ENCODE measurements at regions not wholly inside any gene's neighbourhood (a gene's known extent, or its start where the extent isn't known, plus 50 kb on each side); places are given as distances from the start of the nearest gene placed in this dataset.

DNA sequence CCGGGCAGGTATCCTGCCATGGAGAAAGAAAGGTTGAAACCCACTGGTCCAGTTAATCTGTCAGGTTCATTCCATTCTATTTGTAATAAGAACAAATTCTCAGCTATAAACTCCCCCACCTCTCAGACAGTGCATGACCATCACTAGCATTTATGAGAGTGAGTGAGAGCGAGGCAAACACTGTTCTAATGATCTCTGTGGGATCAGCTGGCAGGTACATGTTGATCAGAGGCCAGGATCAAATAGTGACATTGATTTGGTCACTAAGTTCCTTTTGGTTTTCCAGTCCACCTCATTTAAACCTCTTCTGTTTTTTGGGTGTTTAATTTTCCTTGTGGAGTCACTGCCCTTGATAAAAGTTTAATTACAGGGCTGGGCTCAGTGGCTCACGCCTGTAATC lies 423.1 kb upstream of the CHST9 start:
- TF ChIP-seq CBFB (IDR thresholded peaks at IDR 0.05; ENCODE audit: low read depth) (no peak), CTCF (IDR thresholded peaks at IDR 0.05 in 2 of 3, conservative IDR thresholded peaks at IDR 0.05 in 1 of 3; ENCODE audit: control insufficient read depth in 2 of 3, extremely low read depth in 1 of 3, insufficient read depth in 1 of 3, low read depth in 3 of 3, low read length in 3 of 3) (no peak), MAX (IDR thresholded peaks at IDR 0.05; ENCODE audit: low read depth, low read length) (no peak), PAX8 (IDR thresholded peaks at IDR 0.05) (no peak), CREB1 (IDR thresholded peaks at IDR 0.05; ENCODE audit: low read depth) (no peak), STAT3 (IDR thresholded peaks at IDR 0.05; ENCODE audit: low read depth, low read length) (no peak), KDM1A (IDR thresholded peaks at IDR 0.05; ENCODE audit: borderline replicate concordance) (no peak), POLR2A (IDR thresholded peaks at IDR 0.05; ENCODE audit: low read depth, low read length) (no peak), JUND (IDR thresholded peaks at IDR 0.05; ENCODE audit: low read depth, low read length) (no peak), EED (IDR thresholded peaks at IDR 0.05; ENCODE audit: low read depth) (no peak), FOXK2 (IDR thresholded peaks at IDR 0.05) (no peak), SMARCA5 (IDR thresholded peaks at IDR 0.05) (no peak), NFYB (IDR thresholded peaks at IDR 0.05; ENCODE audit: insufficient read depth, low read depth, low read length) (no peak)

Measured in GM12878 (cell line).